ENCODE measurements at regions not wholly inside any gene's neighbourhood (a gene's known extent, or its start where the extent isn't known, plus 50 kb on each side); places are given as distances from the start of the nearest gene placed in this dataset.

- TF ChIP-seq, protein P1, sequence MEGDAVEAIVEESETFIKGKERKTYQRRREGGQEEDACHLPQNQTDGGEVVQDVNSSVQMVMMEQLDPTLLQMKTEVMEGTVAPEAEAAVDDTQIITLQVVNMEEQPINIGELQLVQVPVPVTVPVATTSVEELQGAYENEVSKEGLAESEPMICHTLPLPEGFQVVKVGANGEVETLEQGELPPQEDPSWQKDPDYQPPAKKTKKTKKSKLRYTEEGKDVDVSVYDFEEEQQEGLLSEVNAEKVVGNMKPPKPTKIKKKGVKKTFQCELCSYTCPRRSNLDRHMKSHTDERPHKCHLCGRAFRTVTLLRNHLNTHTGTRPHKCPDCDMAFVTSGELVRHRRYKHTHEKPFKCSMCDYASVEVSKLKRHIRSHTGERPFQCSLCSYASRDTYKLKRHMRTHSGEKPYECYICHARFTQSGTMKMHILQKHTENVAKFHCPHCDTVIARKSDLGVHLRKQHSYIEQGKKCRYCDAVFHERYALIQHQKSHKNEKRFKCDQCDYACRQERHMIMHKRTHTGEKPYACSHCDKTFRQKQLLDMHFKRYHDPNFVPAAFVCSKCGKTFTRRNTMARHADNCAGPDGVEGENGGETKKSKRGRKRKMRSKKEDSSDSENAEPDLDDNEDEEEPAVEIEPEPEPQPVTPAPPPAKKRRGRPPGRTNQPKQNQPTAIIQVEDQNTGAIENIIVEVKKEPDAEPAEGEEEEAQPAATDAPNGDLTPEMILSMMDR (IDR thresholded peaks at IDR 0.05) = no peak
- no peak for TF ChIP-seq POLR2A (IDR thresholded peaks at IDR 0.05)
These were observed 181.8 kb downstream of the KATNAL1 start for GRCh38 chr13:30125422-30126073.
